NCI-H82 (cell line): ENCODE measurements at regions not wholly inside any gene's neighbourhood (a gene's known extent, or its start where the extent isn't known, plus 50 kb on each side); places are given as distances from the start of the nearest gene placed in this dataset.

ENCODE experiments used
- DNase-seq: peaks from one replicate; lab custom pipeline; 2025; lab: John Stamatoyannopoulos, UW

DNA sequence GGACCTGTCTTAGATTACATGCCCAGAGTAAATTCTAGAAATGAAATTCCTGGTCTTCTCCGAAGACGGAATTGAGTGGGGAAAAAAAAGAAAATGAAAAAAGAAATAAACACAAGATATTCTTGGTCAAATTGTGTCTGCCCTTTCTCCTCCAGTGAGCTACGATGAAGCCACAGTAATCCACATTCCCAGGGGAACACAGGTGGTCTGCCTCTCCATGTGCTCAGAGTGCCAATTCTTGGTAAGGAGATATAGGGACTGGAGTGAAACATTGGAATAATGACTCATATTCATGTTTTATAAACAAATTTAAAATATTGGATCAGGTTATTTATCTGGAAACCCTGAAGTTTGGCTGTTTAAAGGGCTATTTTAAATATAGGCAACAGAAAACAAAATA is 54.2 kb upstream of the MGST2 start:
- DNase-seq: peak; percentile 80

DNA sequence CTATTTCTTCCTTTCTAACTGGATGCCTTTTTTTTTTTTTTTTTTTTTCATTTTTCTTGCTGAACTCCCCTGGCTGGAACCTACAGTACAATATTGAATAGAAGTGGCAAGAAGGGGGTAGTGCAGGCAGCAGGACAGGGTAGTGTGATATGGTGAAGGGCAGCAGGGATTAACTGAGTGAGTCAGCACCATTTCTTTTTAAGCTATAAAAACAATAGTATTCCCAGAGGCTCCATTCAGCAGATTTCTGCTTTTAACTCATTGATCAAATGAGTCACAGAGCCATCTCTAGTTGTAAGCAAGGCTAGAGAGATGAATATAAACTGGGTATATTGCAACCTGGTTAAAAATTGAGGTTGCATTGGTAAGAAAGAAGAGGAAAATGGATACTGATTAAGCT is 53.6 kb upstream of the SETD7 start:
- DNase-seq: peak; percentile 67

DNA sequence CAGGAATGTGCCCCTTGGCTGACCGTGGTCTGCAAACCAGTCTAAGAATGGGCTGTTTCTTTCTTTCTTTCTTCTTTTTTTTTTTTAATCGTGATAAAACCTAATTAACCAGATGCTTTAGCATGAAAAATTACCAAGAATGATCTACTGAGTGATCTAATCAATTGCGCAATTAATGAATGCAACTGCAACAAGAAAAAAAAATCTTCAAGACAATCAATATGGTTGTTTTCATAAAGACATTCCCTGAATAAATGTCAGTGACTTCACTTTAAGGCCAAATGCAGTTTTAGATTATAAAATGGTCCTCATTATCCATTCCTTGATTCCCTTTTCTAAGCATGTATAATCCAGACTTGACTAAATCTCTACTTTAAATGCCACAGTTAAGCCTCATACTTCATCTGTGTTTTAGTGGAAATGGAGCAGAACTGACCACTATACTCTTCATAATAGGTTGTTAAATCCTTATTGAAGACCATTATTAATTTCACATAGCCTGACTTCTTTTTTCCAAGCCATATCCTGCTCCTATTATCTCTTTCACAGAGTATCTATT is 51.6 kb upstream of the SETD7 start:
- peak; percentile 17 for DNase-seq

- peak; percentile 62 for DNase-seq
These were observed 50.8 kb upstream of the SETD7 start for GRCh38 chr4:139606579-139607501.

GRCh38 chr4:139606103-139606502 is 50.1 kb upstream of the SETD7 start:
- DNase-seq: no peak
